ENCODE measurements at regions not wholly inside any gene's neighbourhood (a gene's known extent, or its start where the extent isn't known, plus 50 kb on each side); places are given as distances from the start of the nearest gene placed in this dataset.

GRCh38 chr1:55289614-55290013, 74.5 kb upstream of the USP24 start:
- TF ChIP-seq CTCF (conservative IDR thresholded peaks at IDR 0.05; ENCODE audit: low read depth, low read length) (0 out of 2 replicates have a peak, but pooled peaks have one; percentile 23), EZH2phosphoT487 (IDR thresholded peaks at IDR 0.05; ENCODE audit: borderline replicate concordance, low read length) (no peak)
